ENCODE measurements at regions not wholly inside any gene's neighbourhood (a gene's known extent, or its start where the extent isn't known, plus 50 kb on each side); places are given as distances from the start of the nearest gene placed in this dataset.
"Not testable (repeated sequence)": the region's sequence is repeated elsewhere in the genome, so short reads cannot be mapped to it uniquely, and the experiment has no call there.

DNA sequence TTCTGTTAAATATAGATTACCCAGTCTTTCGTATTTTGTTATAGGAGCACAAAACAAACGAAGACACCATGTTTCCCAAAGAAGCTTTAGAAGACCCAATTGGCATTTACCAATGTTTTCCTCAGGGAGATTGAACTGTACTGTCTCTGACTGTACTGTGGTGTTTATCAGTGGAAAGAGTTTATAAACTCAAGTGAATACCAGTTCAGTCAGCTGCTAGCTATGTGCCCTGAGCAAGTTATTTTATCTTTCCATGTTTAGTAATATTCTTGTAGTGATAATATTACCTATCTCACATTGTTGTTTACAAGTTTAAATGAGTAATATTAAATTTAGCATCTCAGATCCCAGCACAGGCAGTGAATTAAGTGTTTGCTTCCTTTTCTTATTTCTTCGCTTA lies 773.2 kb downstream of the KCNA4 start:
- no peak for DNase-seq

DNA sequence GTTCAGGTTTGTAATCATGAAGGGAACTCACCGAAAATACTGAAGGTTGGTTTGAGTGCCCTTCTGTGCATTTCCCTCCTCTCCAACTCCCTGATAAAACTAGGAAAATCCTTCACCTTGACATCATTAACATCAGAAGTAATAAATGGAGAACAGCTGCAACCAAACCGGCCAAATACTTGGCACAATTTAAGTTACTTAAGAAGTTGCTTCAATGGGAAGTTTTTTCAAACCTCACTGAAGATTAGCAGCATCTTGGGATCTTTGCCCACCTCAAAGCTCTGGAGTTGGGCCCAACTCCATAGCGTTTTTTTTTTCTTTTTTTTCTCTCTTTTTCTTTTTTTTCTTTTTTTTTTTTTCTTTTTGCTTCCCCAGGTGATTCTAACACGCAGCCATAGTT lies 784.8 kb downstream of the KCNA4 start:
- peak; percentile 9 for DNase-seq

DNA sequence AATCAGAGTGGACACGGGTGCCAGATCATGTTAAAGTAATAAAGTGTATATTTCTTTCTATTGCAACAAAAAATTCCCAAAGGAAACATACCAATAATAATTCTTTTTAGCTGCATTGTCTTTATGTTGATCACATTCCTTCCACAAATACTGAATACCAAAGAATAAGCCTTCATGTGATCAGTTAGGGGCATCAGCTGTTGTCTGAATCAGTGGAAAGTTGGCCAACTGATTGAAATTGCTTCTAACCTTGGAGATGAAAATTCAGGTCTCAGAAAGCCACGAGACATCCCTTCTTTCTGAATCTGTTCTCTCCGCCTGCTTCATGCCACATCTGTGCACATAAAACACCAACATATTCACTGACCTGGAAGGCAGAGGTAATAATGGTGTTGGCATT lies 785.2 kb downstream of the KCNA4 start:
- DNase-seq: no peak

GRCh38 chr11:29227811-29228210 lies 789.0 kb downstream of the KCNA4 start:
- no peak for DNase-seq

DNA sequence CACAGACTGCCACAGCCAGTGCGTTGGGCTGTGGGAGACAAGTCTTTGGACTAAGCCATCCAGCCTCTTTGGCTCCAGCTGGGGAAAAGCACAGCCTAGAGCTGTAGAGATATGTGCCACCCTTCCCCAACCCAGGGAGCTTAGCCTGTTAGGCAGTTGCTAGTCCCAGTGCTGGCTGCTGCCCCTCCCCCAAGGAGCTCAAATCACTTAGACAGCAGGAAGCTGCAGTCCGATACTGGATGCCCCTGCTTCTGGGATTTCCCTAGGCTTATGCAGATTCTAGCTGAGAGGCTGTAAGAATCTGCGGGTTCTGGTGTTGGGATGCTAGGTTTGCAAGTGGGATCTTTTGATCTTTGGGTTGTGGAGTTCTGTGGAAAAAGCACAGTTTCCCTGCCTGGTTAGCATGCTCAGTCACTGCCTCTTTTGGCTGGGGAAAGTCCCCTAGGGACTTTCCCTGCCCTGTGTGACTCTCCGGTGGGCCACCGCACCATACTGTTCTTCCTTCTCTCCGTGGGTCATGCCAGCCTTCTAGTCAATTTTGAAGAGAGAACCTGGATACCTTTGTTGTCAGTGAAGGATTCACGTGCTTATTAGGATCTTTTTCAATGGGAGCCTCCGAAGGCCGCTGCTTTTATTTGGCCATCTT lies 792.0 kb downstream of the KCNA4 start:
- no peak for DNase-seq

- DNase-seq: not testable (repeated sequence)
These were observed 797.3 kb downstream of the KCNA4 start for GRCh38 chr11:29219531-29219930.

DNA sequence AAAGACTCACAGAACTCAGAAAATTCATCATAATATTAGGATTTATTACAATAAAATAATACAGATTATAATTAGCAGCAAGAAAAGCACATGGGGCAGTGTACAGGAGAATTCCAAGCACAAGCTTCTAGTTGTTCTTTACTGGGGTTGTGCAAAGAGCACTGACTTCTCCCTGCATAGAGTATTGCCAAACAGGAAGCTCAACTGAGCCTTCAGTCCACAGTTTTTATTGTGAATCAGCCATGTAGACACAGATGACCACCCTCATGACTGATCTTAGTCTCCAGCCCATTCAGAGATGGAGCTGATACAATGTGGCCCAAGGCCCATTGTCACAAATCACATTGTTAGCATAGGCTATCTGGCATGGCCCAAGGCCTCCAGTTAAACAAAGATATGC lies 798.9 kb downstream of the KCNA4 start:
- no peak for DNase-seq

GRCh38 chr11:29214833-29215232 lies 802.0 kb downstream of the KCNA4 start:
- no peak for DNase-seq

- no peak for DNase-seq
These were observed 805.6 kb downstream of the KCNA4 start for GRCh38 chr11:29211202-29211601.

- DNase-seq: no peak
These were observed 806.4 kb downstream of the KCNA4 start for GRCh38 chr11:29210426-29210825.

DNA sequence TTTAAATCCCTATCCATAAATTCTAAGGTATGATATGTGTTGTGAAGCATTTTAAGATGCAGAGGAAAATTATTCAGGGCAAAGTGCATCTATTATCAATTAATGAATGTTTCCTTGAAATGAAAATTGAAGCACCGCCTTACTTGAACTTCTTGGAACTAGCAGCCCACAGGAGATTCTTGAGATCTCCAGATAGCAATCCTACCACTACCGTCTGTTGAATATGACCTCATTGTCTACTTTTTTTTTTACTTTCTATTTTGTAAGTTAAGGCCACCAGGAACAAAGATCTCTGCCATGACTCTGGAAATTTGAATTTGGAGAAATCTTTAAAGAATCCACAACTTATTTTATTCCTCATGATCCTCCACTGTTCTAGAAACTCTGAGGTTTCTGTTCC lies 808.7 kb downstream of the KCNA4 start:
- DNase-seq: no peak

DNA sequence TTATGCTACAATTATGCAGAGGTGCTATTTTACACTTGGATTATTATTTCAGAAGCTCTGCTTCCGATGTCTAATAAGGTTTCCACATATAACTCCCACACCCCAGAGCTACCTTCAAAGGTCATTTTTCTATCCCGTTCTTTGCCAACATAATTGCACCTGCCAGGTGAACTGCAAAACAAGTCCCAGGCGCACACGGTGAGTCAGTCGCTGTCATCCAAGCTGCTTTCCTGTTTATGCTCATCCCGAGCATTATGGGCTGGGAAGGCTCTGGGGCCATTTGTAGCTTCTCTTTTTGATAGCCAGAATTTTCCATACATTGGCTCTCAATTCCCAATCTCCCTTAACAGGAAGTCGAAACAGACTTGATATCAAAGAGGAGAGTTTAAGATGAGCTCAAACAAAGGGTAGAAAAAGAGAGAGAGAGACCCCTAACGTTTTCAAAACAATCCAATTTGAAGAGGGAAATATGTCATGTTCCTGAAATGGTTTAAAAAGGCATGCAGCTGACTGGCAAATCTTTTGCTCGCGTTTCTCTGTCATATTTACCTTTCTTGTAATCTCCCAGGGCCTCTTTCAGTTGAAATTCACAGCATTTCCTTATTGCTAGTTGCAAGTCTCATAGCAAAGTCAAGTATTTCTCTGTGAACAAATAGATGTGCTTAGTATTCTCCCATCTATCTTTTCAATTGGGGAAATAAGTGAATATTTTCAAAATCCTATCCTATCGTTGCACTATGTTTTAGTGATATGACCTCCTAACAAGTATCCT lies 815.9 kb downstream of the KCNA4 start:
- DNase-seq: peak; percentile 5

GRCh38 chr11:29190313-29190712 lies 826.5 kb downstream of the KCNA4 start:
- DNase-seq: no peak

DNA sequence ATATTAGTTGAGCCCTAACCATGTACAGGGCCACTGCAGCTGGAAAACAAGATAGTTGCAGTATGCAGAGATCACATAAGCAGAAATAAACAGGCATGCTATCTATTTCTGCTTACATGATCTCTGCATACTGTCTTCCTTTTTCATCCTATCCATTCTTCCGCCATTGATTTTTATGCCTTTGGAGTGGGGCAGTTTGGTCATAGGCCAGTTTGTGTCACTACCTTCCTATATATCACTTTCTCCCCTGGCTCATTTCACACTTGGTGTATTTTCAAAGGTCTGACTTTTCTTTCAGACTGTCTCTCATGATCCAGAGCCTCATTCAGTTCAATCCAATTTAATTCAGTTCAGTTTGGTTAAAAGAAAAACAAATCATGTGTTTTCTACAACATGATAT lies 829.6 kb downstream of the KCNA4 start:
- no peak for DNase-seq

DNA sequence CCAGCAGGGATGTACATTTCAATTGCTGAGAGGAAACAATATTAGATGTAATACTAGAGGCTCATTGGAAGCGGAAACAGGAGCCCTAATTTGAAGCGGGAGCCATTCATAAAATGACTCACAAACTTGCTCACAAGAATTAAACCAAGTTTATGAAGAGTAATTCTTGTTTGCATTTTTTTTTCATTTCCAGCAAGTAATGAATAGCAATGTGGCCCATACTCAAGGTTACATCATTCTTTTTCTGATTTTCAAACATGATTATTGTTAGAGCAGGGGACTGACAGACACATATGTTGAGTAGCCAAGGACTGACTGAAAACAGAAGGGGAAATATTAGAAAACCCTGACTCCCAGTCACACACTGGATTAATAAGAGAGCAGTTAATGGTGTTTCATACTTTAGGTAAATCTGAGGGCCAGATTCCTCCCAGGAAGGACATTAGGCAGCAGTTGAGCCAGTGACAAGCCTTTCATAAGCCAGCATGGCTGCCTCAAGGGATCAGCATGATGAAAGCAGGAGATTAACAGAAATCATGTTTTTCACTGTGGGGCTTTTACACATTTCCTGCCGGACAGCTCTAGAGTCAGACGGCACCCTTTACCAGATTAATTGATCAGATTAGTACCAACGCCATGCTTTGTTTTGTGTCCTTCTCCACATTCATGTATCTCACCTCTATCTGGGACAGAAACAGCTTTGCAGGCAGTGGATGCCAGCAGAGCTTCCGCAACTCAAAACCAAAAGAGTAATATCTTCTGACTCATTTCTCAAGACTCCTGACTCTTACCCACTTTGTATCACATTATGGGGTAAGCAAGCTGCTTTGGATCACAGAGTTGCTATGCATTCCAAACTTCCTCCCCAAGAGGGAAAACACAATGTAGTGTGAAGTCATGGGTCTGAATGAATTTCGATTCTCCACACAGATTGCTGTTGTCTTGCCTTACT lies 831.6 kb downstream of the KCNA4 start:
- peak; percentile 46 for DNase-seq

DNA sequence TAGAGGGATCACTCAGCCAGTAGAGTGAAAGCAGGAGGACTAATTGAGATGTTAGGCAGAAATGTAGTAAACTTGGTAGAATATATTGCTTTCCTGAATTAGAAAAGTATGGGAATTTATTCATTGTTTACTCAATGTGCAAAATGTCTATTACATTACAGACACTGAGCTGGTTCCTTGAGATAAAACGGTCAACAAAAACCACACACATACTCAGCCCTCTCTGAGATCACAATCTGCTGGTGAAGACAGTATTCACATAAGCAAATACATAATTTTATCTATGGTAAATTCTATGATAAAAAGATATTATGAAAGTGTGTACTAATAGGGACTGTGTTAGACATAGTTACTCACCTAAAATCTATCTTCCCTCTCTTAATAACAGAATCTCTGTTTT lies 833.5 kb downstream of the KCNA4 start:
- no peak for DNase-seq

- no peak for DNase-seq
These were observed 843.2 kb downstream of the KCNA4 start for GRCh38 chr11:29173660-29174062.

- DNase-seq: no peak
These were observed 845.4 kb downstream of the KCNA4 start for GRCh38 chr11:29171360-29171950.

DNA sequence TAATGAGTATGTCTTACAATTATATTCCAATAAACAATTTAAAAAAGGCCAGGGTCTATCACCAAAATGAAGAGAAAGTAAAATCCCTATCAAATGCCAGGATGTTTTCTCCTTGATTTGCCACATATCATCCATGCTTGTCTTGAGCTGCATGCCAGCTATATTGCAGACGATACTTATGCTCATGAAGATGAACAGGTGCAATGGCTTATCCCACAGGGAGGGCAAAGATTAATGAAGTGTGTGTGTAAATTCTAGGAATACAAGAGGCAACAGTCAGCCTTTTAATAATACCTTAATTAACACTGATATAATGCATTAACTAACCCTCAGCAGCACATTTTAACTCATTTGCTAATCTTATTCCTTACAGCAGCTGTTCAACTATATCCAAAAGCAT lies 850.5 kb downstream of the KCNA4 start:
- peak; percentile 26 for DNase-seq

DNA sequence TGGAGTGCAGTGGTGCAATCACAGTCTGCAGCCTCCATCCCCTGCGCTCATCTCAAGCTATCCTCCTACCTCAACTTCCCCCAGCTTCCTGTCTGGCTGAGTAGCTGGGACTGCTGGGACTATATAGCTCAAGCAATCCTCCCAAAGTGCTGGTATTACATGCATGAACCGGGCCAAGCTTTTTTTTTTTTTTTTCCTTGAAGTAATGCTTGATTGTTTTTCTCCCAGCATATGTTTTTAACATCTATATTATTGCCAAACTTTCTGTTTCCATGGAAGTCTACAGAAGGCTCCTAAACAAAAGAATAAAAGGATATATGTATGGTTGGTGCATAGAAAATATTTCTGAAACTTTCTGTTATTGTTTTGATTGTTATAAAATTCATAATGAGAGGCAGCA lies 853.6 kb downstream of the KCNA4 start:
- peak; percentile 35 for DNase-seq

DNA sequence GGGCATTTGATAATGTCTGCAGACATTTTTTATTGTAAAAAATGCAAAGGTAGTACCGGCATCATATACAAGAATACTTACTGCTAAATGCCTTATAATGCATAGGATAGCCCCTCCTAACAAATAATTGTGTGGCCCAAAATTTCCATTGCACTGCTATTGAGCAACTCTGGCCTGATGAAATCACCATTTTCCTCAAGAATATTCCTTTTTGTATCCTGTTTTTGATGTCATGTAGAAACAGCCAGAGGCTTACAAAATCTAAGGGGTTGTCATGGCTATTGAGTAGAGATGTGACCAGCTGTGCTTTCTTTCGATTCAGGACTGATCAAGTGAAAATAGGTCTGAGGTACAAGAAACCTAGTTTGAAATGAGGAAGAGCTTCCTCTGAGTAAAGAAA lies 854.3 kb downstream of the KCNA4 start:
- no peak for DNase-seq

DNA sequence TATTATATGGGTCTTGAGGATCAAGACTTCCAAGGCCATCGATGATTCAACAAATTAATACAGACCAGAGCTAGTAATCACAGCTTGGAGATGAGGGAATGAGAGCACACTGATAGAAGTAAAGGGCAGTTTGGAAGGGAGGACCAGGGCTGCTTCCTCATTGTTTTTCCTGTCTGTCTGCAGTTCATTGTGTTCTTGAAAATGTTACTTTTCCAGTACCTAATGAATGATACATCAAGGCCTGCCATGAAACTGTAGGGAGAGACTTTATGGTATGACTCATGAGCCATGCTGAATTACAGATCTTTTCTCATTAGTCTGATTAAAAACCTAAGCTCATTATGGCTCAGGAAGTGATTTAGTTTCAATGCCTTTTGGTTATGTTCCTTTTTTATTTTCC lies 855.6 kb downstream of the KCNA4 start:
- DNase-seq: no peak

All from tongue (tissue), 1 donor.